ENCODE measurements at regions not wholly inside any gene's neighbourhood (a gene's known extent, or its start where the extent isn't known, plus 50 kb on each side); places are given as distances from the start of the nearest gene placed in this dataset.

- no peak for TF ChIP-seq CTCF (IDR thresholded peaks at IDR 0.05; ENCODE audit: unreplicated experiment)
- peaks cover 6% of the 10 kb centered on the region for H3K36me3 Mint-ChIP-seq (ENCODE audit: insufficient read depth, unreplicated experiment)
- H3K4me1 Mint-ChIP-seq (ENCODE audit: low read depth, unreplicated experiment) = peaks cover 44% of the 10 kb centered on the region
- no peaks in the 10 kb centered on the region for H3K27me3 Mint-ChIP-seq (ENCODE audit: unreplicated experiment)
- intact Hi-C loops (cut with micrococcal nuclease; ENCODE audit: unreplicated experiment) = loop anchor here (10.0 kb wide), 1 partner anchor 162 kb away; no protein-coding TSS in a partner anchor
- no peaks in the 10 kb centered on the region for H3K9me3 Mint-ChIP-seq (ENCODE audit: low read depth, unreplicated experiment)
- DNase-seq = no peak
- H3K27ac Mint-ChIP-seq (ENCODE audit: unreplicated experiment) = no peak overlapping the region
- CTCF ChIA-PET = no interaction called here
- no TSS peak for BruUV-seq (replicated peaks)
- H3K4me3 Mint-ChIP-seq (ENCODE audit: low read depth, unreplicated experiment) = no peak overlapping the region
Measured at GRCh38 chr2:136212426-136213378, 94.8 kb upstream of the CXCR4 start.

GRCh38 chr2:136211701-136212100 is 93.8 kb upstream of the CXCR4 start:
- Mint-ChIP-seq H3K4me1 (ENCODE audit: low read depth, unreplicated experiment) (peaks cover 44% of the 10 kb centered on the region), H3K36me3 (ENCODE audit: insufficient read depth, unreplicated experiment) (peaks cover 6% of the 10 kb centered on the region), H3K27ac (ENCODE audit: unreplicated experiment) (no peak overlapping the region), H3K4me3 (ENCODE audit: low read depth, unreplicated experiment) (no peak overlapping the region), H3K27me3 (ENCODE audit: unreplicated experiment) (no peaks in the 10 kb centered on the region), H3K9me3 (ENCODE audit: low read depth, unreplicated experiment) (no peaks in the 10 kb centered on the region)
- CTCF ChIA-PET = no interaction called here
- no TSS peak for BruUV-seq (replicated peaks)
- intact Hi-C loops (cut with micrococcal nuclease; ENCODE audit: unreplicated experiment) = loop anchor here (10.0 kb wide), 1 partner anchor 163 kb away; no protein-coding TSS in a partner anchor
- DNase-seq = no peak
- TF ChIP-seq CTCF (IDR thresholded peaks at IDR 0.05; ENCODE audit: unreplicated experiment) = no peak

- H3K36me3 Mint-ChIP-seq (ENCODE audit: insufficient read depth, unreplicated experiment) = peaks cover 6% of the 10 kb centered on the region
- H3K27me3 Mint-ChIP-seq (ENCODE audit: unreplicated experiment) = no peaks in the 10 kb centered on the region
- intact Hi-C loops (cut with micrococcal nuclease; ENCODE audit: unreplicated experiment) = loop anchor here (10.0 kb wide), 1 partner anchor 164 kb away; no protein-coding TSS in a partner anchor
- peaks cover under 1% of the 10 kb centered on the region for H3K9me3 Mint-ChIP-seq (ENCODE audit: low read depth, unreplicated experiment)
- DNase-seq = no peak
- no TSS peak for BruUV-seq (replicated peaks)
- H3K4me1 Mint-ChIP-seq (ENCODE audit: low read depth, unreplicated experiment) = peaks cover 44% of the 10 kb centered on the region
- CTCF ChIA-PET = no interaction called here
- H3K4me3 Mint-ChIP-seq (ENCODE audit: low read depth, unreplicated experiment) = no peak overlapping the region
- TF ChIP-seq CTCF (IDR thresholded peaks at IDR 0.05; ENCODE audit: unreplicated experiment) = no peak
- H3K27ac Mint-ChIP-seq (ENCODE audit: unreplicated experiment) = no peak overlapping the region
Measured at GRCh38 chr2:136210822-136211221, 92.9 kb upstream of the CXCR4 start.

GRCh38 chr2:136210455-136210805 is 92.5 kb upstream of the CXCR4 start:
- no peak for TF ChIP-seq CTCF (IDR thresholded peaks at IDR 0.05; ENCODE audit: unreplicated experiment)
- Mint-ChIP-seq H3K27ac (ENCODE audit: unreplicated experiment) (no peak overlapping the region), H3K4me3 (ENCODE audit: low read depth, unreplicated experiment) (no peak overlapping the region), H3K4me1 (ENCODE audit: low read depth, unreplicated experiment) (peaks cover 44% of the 10 kb centered on the region), H3K36me3 (ENCODE audit: insufficient read depth, unreplicated experiment) (peaks cover 6% of the 10 kb centered on the region), H3K9me3 (ENCODE audit: low read depth, unreplicated experiment) (peaks cover 5% of the 10 kb centered on the region), H3K27me3 (ENCODE audit: unreplicated experiment) (no peaks in the 10 kb centered on the region)
- CTCF ChIA-PET = interaction anchor here (1.4 kb wide), 1 partner anchor 75 kb away, joined by 3 read pairs; no protein-coding TSS in a partner anchor
- no TSS peak for BruUV-seq (replicated peaks)
- intact Hi-C loops (cut with micrococcal nuclease; ENCODE audit: unreplicated experiment) = loop anchor here (10.0 kb wide), 1 partner anchor 164 kb away; no protein-coding TSS in a partner anchor
- no peak for DNase-seq
